ENCODE measurements at regions not wholly inside any gene's neighbourhood (a gene's known extent, or its start where the extent isn't known, plus 50 kb on each side); places are given as distances from the start of the nearest gene placed in this dataset.

GRCh38 chr13:58340895-58341294, 709.4 kb downstream of the PCDH17 start:
- TF ChIP-seq CTCF (IDR thresholded peaks at IDR 0.05; ENCODE audit: low read depth, low read length, poor library complexity, severe bottlenecking), result no peak
- no peak for TF ChIP-seq EZH2phosphoT487 (IDR thresholded peaks at IDR 0.05; ENCODE audit: borderline replicate concordance, low read length)

Measured in DOHH2 (cell line).